GM18868 (cell line): ENCODE measurements at regions not wholly inside any gene's neighbourhood (a gene's known extent, or its start where the extent isn't known, plus 50 kb on each side); places are given as distances from the start of the nearest gene placed in this dataset.
"Not testable (repeated sequence)": the region's sequence is repeated elsewhere in the genome, so short reads cannot be mapped to it uniquely, and the experiment has no call there.

Experiments used
- ATAC-seq: cut with Tn5 transposase; IDR thresholded peaks from one replicate; pipeline ENCODE4 v1.9.1; 2021; ENCODE audit warnings: mild to moderate bottlenecking, moderate library complexity; ENCODE audit not compliant: unreplicated experiment

DNA sequence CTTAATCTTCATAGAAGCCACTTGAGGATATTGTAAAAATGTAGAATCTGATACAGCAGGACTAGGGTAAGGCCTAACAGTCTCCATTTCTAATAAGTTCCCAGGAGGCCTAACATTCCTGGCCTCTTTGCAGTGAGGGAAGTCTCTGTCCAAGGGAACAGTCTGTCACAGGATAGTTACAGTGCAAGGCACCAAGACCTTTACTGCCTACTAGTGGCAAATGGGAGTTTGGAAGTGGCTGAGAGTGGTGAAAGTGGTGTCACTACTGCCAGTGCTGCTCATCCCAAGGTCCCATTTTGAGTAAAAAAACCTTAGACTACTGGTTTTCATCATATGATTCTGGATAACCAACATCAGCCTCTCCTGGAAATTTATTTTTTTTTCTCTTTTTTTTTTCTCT, 619.5 kb upstream of the SEMA3D start:
- no peak for ATAC-seq

- ATAC-seq = no peak
These were observed 618.8 kb upstream of the SEMA3D start for GRCh38 chr7:85805656-85806055.

DNA sequence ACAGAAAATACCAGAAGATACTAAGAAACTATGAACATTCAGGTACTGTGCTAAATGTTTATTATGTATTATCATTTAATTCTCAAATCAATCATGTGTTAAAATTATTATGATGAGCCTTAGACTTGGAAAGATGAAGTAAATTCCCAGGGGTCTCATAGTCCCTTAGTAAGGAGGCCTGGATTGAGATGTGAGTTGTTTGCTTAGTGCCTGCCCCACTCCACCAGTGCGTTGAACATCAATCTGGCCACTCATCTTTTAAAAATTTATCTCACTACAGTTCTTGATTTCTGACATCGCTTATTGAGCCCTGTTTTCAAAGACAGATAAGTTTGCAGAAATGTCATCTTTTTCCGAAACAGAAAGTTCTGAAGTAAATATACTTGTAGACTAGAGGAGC, 618.4 kb upstream of the SEMA3D start:
- ATAC-seq = no peak

DNA sequence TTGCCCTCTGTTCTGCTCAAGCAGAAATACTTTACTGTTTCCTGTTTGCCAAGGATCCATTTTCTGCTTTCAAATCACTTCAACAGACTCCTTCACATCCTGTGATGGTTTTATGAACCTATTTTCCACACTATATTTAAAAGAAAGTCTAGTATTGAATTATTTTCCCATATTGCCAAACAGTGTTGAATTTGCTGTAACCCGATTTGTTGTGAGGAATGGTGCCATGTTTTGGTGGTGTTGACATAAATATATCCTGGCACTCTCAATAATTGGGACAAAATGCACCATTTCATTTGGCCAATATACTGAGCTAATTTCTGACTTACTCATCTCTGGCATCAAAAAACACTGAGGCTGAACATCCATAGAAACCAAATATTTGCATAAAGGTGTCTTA, 615.4 kb upstream of the SEMA3D start:
- ATAC-seq = no peak

DNA sequence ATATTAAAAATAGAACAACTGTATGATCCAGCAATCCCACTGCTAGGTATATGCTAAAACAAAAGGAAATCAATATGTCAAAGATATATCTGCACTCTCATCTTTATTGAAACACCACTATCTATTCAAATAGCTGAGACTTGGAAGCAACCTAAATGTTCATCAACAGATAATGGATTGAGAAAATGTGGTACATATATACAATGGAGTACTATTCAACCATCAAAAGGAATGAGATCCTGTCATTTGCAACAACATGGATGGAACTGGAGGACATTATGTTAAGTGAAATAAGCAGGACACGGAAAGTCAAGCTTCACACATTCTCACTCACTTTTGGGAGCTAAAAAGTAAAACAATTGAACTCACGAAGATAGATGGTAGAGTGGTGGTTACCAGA, 610.1 kb upstream of the SEMA3D start:
- ATAC-seq = no peak

DNA sequence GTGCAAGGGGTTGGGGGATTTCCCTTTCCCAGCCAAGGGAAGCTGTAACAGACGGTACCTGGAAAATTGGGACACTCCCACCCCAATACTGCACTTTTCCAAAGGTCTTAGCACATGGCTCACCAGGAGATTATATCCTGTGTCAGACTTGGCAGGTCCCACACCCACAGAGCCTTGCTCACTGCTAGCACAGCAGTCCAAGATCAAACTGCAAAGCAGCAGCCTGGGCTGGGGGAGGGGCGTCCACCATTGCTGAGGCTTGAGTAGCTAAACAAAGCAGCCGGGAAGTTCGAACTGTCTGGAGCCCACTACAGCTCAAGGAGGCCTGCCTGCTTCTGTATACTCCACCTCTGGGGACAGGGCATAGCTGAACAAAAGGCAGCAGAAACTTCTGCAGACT, 604.2 kb upstream of the SEMA3D start:
- not testable (repeated sequence) for ATAC-seq

DNA sequence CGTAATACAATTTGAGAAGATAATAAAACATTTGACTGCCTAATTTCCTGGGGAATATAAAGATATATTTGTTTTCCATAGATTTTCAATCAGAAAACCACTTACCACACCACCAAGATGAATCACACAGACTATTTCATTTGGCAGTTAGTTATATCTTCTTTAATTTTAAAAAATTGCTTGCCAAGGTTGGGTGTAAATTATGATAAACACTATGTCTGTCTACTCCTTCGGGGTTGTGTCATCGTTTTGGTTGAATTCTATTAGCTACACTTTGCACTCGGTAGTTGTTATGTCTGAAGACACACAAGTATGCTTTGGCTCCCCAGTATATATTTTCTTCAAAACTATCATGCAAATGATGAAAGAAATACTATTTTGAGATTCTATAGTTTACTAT, 594.8 kb upstream of the SEMA3D start:
- no peak for ATAC-seq

- ATAC-seq = no peak
These were observed 590.0 kb upstream of the SEMA3D start for GRCh38 chr7:85776691-85777345.

DNA sequence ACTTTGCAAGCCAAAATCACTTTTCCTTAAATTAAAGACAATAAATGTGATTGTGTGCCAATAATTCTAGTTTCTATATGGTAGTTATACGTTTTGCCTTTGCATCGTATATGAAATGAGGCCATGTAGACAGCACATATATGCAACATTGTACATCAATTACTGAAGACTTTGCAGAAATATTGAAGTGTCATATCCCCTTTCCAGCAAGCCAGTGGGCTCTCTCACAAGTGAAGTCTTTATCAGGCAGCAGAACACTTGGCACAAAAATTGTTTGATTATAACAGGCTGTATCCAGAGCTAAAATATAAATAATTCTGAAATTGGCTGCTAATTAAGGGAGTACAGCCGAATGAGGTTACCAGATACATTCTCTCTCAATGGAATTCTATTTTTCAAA, 588.6 kb upstream of the SEMA3D start:
- no peak for ATAC-seq

GRCh38 chr7:85774986-85775385, 588.1 kb upstream of the SEMA3D start:
- no peak for ATAC-seq

DNA sequence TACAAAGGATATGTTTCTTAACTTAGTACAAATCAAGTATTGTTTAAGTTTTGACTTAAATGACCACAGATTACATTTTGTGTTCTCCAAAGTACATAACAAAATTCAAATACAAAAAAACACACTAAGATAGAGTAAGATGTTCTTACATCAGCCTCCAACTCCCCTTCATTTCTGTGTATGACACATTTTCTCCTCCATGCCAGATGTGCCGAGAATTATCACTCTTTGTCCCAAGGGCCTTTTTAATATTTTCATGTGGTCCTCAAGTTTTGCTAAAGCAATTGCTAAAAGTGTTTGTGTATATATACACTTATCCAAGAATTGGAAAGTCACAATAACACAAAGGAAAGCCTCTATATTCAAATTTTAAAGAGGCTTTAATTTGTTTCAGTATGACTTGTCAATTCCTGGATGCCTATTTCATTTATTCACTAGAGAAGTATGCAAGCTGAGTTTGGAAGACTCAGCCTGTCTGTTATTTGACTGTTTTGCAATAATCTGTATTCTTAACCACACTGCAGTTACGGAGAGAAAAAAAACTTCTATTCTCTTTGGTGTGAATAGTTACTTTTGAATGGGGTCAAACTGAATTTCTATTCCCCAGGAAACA, 586.4 kb upstream of the SEMA3D start:
- no peak for ATAC-seq

DNA sequence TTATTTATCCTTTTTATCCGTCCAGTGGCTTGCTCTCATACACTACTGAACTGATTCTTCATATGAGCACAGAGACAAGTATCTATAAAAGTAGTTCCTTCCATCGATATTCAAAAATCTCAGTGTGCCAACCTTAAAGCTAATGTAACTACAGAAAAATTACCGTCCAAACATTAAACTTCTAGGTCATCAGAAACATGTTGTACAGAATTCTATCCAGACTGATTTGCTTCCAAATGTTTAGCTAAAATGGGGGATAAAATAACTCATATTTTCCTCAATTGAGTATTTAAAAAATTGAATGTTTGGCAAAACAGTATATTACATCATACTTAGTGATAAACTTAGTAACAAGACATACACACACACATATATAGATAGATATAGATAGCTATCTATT, 584.7 kb upstream of the SEMA3D start:
- ATAC-seq = no peak

DNA sequence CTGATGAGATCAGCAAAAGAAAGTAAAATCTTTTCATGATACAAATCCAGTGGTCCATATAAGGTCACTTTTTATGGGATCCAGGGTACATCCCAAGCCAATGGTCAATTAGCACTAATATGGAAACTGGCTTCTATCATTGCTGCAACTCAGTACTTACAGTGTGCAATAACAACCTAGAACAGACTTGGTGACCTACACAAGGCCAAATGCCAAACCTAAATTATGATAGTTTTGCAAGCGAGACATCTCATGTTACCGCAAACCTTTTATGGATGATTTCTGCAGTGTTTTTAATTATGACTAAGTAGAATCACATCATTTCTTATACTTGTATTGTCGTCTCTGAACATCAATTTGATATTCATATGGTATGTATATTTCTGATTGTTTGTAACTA, 583.5 kb upstream of the SEMA3D start:
- no peak for ATAC-seq

DNA sequence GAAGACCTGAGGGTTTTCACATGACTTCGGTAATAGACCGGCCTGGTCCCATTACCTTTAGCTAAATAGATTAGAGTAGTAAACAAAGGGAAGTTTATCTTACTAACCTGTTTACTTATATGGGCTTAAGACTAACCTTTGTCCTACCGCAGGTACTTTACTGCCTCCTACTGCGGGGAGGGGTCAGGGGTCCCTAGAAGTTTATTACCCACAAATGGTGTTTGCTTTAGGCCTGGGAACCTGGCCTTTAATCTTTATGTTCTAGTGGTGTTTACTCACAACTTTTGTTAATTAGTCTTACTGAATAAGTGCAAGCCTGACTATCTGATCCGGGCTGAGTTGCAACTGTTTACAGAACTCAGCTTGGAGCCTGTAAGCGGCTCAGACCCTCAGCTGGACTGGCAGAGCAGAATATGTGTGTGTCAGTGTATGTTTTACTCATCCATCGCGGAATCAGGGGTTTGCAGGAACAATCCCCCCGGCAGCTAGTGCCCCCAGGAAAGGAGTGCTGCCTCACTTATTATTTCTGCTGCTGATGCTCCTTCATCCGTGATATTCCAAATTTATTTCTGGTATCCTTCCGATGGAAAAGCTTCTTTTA, 578.9 kb upstream of the SEMA3D start:
- no peak for ATAC-seq

DNA sequence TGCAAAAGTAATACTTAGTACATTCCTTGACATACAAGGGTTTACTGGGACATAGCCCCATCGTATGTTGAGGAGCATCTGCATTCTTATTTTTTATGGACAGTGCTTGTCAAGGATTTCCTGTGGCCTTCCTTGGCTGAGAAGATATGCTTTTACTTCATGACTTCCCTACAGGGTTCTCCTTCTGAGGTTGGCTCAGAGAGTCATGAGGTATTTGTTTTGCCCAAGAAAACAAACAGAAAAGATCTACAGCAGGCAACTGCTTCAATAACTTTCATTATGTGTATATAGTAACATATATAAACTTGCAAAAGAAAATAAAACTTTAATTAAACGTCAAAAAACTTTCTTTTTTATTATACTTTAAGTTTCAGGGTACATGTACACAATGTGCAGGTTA, 577.2 kb upstream of the SEMA3D start:
- ATAC-seq = no peak

GRCh38 chr7:85757348-85757747, 570.5 kb upstream of the SEMA3D start:
- no peak for ATAC-seq

- ATAC-seq = peak; percentile 99
These were observed 563.6 kb upstream of the SEMA3D start for GRCh38 chr7:85750454-85750949.

GRCh38 chr7:85749696-85750453, 563.0 kb upstream of the SEMA3D start:
- peak; percentile 42 for ATAC-seq

GRCh38 chr7:85748861-85749260, 562.0 kb upstream of the SEMA3D start:
- no peak for ATAC-seq

DNA sequence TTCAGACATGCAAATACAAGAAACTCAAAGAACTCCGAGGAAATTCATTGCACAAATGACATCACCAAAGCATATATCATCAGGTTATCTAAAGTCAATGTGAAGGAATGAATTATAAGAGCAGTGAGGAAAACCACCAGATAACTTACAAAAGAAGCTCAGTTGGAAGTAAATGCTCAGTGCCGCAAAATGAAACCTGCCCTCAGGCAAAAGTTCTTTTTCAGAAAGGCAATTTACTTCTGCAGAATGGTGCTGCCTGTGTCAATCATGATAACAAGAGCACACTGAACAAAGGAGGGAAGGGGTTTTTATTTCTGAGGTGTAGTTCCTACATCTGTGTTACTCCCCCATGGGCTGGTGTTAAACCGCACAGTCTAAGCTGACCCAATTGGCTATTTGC, 550.6 kb upstream of the SEMA3D start:
- ATAC-seq = no peak

DNA sequence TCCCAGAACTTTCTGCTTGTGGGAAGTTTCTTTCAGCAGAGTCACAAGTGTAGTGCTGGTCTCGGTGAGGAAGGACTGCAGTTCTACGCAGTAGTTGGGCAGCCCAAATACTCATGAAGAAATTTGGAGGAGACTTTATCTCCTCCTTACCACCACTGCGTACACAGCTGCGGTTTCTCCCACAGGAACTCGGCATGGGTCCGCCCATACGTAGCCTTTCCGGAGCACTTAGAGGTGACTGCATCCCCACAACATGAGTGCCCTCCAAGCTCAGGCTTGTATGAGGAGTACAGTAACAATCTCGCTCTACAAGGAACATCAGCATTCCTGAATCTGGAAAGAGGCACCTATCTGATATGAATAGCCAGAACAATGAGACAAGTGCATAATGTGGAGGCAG, 549.2 kb upstream of the SEMA3D start:
- ATAC-seq = no peak

GRCh38 chr7:85734823-85735222, 548.0 kb upstream of the SEMA3D start:
- no peak for ATAC-seq
